T-cell (primary cell): ENCODE measurements at regions not wholly inside any gene's neighbourhood (a gene's known extent, or its start where the extent isn't known, plus 50 kb on each side); places are given as distances from the start of the nearest gene placed in this dataset.

Experiments
- ATAC-seq, 4 experiments: fragments of 200-7000 bp in 3 of 4; fragments of 150-1000 bp in 1 of 4; cut with Tn5 transposase; replicated peaks in 1 of 4; 1 replicate in 3 of 4; 2 replicates in 1 of 4; pipeline ENCODE4 v1.10.0; 2021; ENCODE audit warnings: moderate library complexity in 3 of 4, mild to moderate bottlenecking in 2 of 4, moderate number of reproducible peaks in 1 of 4
- CTCF ChIA-PET, 2 donors: fragments of 300-600 bp; sonication (Branson Sonifier 250); formaldehyde crosslinking; loops; one replicate each; lab custom pipeline; 2022; ENCODE audit warnings: antibody characterized with exemption in 2 of 2; lab: Charles Lee
- POLR2A ChIA-PET, 2 donors: fragments of 300-600 bp; sonication (Branson Sonifier 250); formaldehyde crosslinking; loops; one replicate each; lab custom pipeline; 2022; ENCODE audit warnings: antibody characterized with exemption in 2 of 2; lab: Charles Lee
- DNase-seq, 35 experiments: peaks; one replicate each; pipeline versions ENCODE4 v3.0.0 to v3.0.0-alpha.2; 2013 to 2023
- H3K27ac ChIP-seq: one replicate; pipeline ENCODE4 v1.5.1; 2013; ENCODE audit warnings: low read length
- H3K27me3 ChIP-seq, 2 experiments: replicated peaks in 1 of 2; 1 replicate in 1 of 2; 2 replicates in 1 of 2; pipeline versions ENCODE4 v1.6.1 to v1.7.0; 2013; ENCODE audit warnings: low read length in 1 of 2, mixed read lengths in 1 of 2; ENCODE audit not compliant: control insufficient read depth in 2 of 2, insufficient read depth in 2 of 2; ENCODE audit errors: extremely low read depth in 1 of 2
- H3K36me3 ChIP-seq, 2 donors: 1 replicate in 1 of 2; 2 replicates in 1 of 2; pipeline versions ENCODE4 v1.6.1 to v1.7.0; 2013; ENCODE audit warnings: low read length in 1 of 2; ENCODE audit not compliant: control insufficient read depth in 2 of 2, insufficient read depth in 1 of 2; ENCODE audit errors: extremely low read depth in 1 of 2
- H3K4me1 ChIP-seq, 2 experiments: 1 replicate in 1 of 2; 2 replicates in 1 of 2; pipeline versions ENCODE4 v1.6.1 to v1.7.0; 2013; ENCODE audit warnings: low read length in 2 of 2, mixed read lengths in 1 of 2; ENCODE audit not compliant: insufficient read depth in 2 of 2, control insufficient read depth in 1 of 2; ENCODE audit errors: extremely low read depth in 1 of 2
- H3K4me3 ChIP-seq, 2 donors: 1 replicate in 1 of 2; 2 replicates in 1 of 2; pipeline versions ENCODE4 v1.5.1 to v1.7.0; 2013; ENCODE audit warnings: mild to moderate bottlenecking in 2 of 2, low read length in 1 of 2, moderate library complexity in 1 of 2; ENCODE audit not compliant: control insufficient read depth in 1 of 2; ENCODE audit errors: extremely low read depth in 1 of 2
- H3K9me3 ChIP-seq: 2 replicates; pipeline ENCODE4 v1.7.0; 2013
- H3K27ac Mint-ChIP-seq, 2 donors: one replicate each; pipeline ENCODE4 v1.8.0; 2020 to 2021; ENCODE audit warnings: mild to moderate bottlenecking in 2 of 2, mixed read lengths in 2 of 2
- H3K27me3 Mint-ChIP-seq, 2 donors: one replicate each; pipeline ENCODE4 v1.8.0; 2021 to 2022; ENCODE audit warnings: mixed read lengths in 2 of 2
- H3K36me3 Mint-ChIP-seq: one replicate; pipeline ENCODE4 v1.8.0; 2021; ENCODE audit warnings: mixed read lengths
- H3K4me1 Mint-ChIP-seq, 3 donors: one replicate each; pipeline ENCODE4 v1.8.0; 2020 to 2022; ENCODE audit warnings: mixed read lengths in 3 of 3, mild to moderate bottlenecking in 1 of 3
- H3K4me3 Mint-ChIP-seq, 3 donors: one replicate each; pipeline ENCODE4 v1.8.0; 2020 to 2022; ENCODE audit warnings: mild to moderate bottlenecking in 3 of 3, mixed read lengths in 3 of 3, moderate library complexity in 3 of 3
- H3K9me3 Mint-ChIP-seq, 3 donors: one replicate each; pipeline ENCODE4 v1.8.0; 2020 to 2022; ENCODE audit warnings: mixed read lengths in 3 of 3
- WGBS: methylation state at CpG from one replicate; pipeline ENCODE4 v1.1.5; 2013; ENCODE audit warnings: missing lambda C conversion rate; ENCODE audit not compliant: insufficient coverage; 5-methylcytosine and 5-hydroxymethylcytosine counted together

DNA sequence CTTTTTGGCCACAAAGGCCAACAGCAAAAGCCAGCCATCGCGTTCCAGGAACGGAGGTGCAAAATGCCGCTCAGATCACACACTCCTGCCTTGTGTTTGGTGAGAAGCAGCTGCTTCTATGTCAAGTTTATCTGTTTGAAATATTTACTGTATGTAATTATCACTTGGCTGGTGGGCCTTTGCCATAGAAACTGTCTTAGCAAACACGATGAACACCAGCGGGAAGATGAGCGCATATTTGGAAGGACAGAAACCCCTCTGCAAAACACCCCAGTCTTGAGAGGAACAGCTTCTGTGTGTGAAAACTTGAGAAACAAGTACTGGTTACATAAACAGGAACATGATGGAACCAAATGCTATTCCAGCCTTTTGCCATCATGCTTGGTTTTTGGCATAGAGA lies 59.7 kb downstream of the SCG2 start:
- DNase-seq, result no peak
- Mint-ChIP-seq H3K36me3 (no peaks in the 10 kb centered on the region), H3K4me3 (no peak overlapping the region), H3K4me1 (no peaks in the 10 kb centered on the region), H3K27ac (no peak overlapping the region), H3K27me3 (peaks cover 0 to 7% of the 10 kb centered on the region in 2 donors), H3K9me3 (no peaks in the 10 kb centered on the region)
- no peak overlapping the region for H3K4me3 ChIP-seq
- no peaks in the 10 kb centered on the region for H3K27me3 ChIP-seq
- ChIA-PET POLR2A (no interaction called here), CTCF (no interaction called here)
- no peaks in the 10 kb centered on the region for H3K4me1 ChIP-seq
- no peaks in the 10 kb centered on the region for H3K36me3 ChIP-seq
- ATAC-seq, result no peak
- H3K9me3 ChIP-seq, result no peaks in the 10 kb centered on the region
- no peak overlapping the region for H3K27ac ChIP-seq
- WGBS, result no CpG with 5 or more reads among the region's 7 CpGs

DNA sequence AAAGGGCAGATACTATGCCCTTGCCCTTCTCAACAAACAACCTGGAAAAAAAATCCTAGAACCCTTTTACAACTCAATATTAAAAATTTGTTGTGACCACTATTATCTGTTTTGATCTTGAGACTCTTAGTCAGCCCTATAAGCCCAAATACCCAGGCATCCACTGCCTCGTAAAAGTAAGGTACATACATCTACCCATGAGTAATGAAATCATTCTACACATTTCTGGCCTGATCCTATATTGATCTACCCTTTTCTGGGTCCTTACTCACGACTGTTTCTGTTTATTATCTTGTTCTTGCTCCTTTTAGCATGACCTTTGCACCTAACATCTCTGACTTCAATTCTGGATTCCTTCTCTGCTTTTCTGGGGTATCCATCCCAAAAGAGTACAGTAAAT lies 56.8 kb downstream of the SCG2 start:
- Histone ChIP-seq H3K9me3 (no peaks in the 10 kb centered on the region), H3K4me1 (no peaks in the 10 kb centered on the region), H3K27me3 (no peaks in the 10 kb centered on the region), H3K4me3 (no peak overlapping the region), H3K36me3 (no peaks in the 10 kb centered on the region), H3K27ac (no peak overlapping the region)
- DNase-seq (no peak), ATAC-seq (no peak)
- 30% methylated on average over 1 of the region's 2 CpGs for WGBS
- H3K27ac Mint-ChIP-seq, result no peak overlapping the region
- CTCF ChIA-PET, result no interaction called here
- H3K36me3 Mint-ChIP-seq, result no peaks in the 10 kb centered on the region
- POLR2A ChIA-PET, result no interaction called here
- H3K27me3 Mint-ChIP-seq, result peaks cover 0 to 6% of the 10 kb centered on the region in 2 donors
- H3K9me3 Mint-ChIP-seq, result no peaks in the 10 kb centered on the region
- no peaks in the 10 kb centered on the region for H3K4me1 Mint-ChIP-seq
- H3K4me3 Mint-ChIP-seq, result no peak overlapping the region

DNA sequence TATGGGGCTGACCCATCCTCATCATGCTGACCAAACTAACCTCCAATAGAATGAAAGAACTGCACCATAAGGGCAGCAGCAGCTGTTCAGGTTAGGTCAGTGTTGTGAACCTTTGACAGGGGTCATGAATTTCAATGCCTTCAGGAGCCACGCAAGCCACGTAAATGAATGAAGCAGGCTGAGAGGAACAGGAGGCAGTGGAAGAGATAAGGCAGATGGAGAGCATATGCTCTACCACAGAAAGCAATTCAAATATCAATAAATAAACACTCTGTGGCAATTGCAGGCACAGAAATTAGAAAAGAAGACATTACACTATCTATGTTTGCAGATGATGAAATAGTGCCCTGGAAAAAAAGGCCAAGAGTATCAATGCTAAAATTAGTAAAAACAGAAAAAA lies 56.3 kb downstream of the SCG2 start:
- ChIA-PET CTCF (no interaction called here), POLR2A (no interaction called here)
- peaks cover 0 to 9% of the 10 kb centered on the region in 2 donors for H3K27me3 Mint-ChIP-seq
- Histone ChIP-seq H3K36me3 (no peaks in the 10 kb centered on the region), H3K27ac (no peak overlapping the region), H3K4me3 (no peak overlapping the region), H3K27me3 (no peaks in the 10 kb centered on the region), H3K4me1 (no peaks in the 10 kb centered on the region), H3K9me3 (no peaks in the 10 kb centered on the region)
- H3K27ac Mint-ChIP-seq, result no peak overlapping the region
- no peaks in the 10 kb centered on the region for H3K4me1 Mint-ChIP-seq
- ATAC-seq (no peak), DNase-seq (no peak)
- H3K9me3 Mint-ChIP-seq, result no peaks in the 10 kb centered on the region
- no peaks in the 10 kb centered on the region for H3K36me3 Mint-ChIP-seq
- H3K4me3 Mint-ChIP-seq, result no peak overlapping the region
- WGBS, result no CpG with 5 or more reads among the region's 2 CpGs
